Suprapubic skin (tissue), 4 donors: ENCODE measurements at regions not wholly inside any gene's neighbourhood (a gene's known extent, or its start where the extent isn't known, plus 50 kb on each side); places are given as distances from the start of the nearest gene placed in this dataset.

Experiments
- DNase-seq, 2 donors: peaks; one replicate each; pipeline ENCODE4 v3.0.0-alpha.2; 2019; ENCODE audit warnings: low spot score in 2 of 2
- H3K27ac ChIP-seq: fragments of 200-600 bp; sonication (generic); one replicate; pipeline ENCODE4 v1.5.1; 2019
- H3K27me3 ChIP-seq: fragments of 200-600 bp; sonication (generic); one replicate; pipeline ENCODE4 v1.5.1; 2019
- H3K36me3 ChIP-seq: fragments of 200-600 bp; sonication (generic); one replicate; pipeline ENCODE4 v1.5.1; 2019
- H3K4me1 ChIP-seq: fragments of 200-600 bp; sonication (generic); one replicate; pipeline ENCODE4 v1.5.1; 2019
- H3K4me3 ChIP-seq: fragments of 200-600 bp; sonication (generic); one replicate; pipeline ENCODE4 v1.5.1; 2019; ENCODE audit warnings: mild to moderate bottlenecking
- H3K9me3 ChIP-seq: fragments of 200-600 bp; sonication (generic); one replicate; pipeline ENCODE4 v1.5.1; 2019
- CTCF ChIP-seq, 2 donors: fragments of 200-600 bp in 1 of 2; fragments of 450-650 bp in 1 of 2; sonication (generic) in 1 of 2; IDR thresholded peaks; one replicate each; pipeline ENCODE4 v1.5.1; 2016 to 2019; ENCODE audit warnings: antibody characterized with exemption in 2 of 2, mild to moderate bottlenecking in 1 of 2, moderate library complexity in 1 of 2
- EP300 ChIP-seq: sonication (generic); formaldehyde crosslinking; IDR thresholded peaks from one replicate; pipeline ENCODE4 v1.6.1; 2017; ENCODE audit warnings: antibody characterized with exemption
- POLR2A ChIP-seq, 2 donors: fragments of 450-650 bp; IDR thresholded peaks; one replicate each; pipeline ENCODE4 v1.6.1; 2017; ENCODE audit warnings: antibody characterized with exemption in 2 of 2, mild to moderate bottlenecking in 2 of 2, moderate library complexity in 2 of 2
- POLR2AphosphoS5 ChIP-seq, 3 donors: sonication (generic); formaldehyde crosslinking; IDR thresholded peaks; one replicate each; pipeline ENCODE4 v1.6.1; 2017; ENCODE audit warnings: antibody characterized with exemption in 3 of 3
- WGBS: methylation state at CpG from one replicate; pipeline ENCODE4 v1.1.5; 2018; 5-methylcytosine and 5-hydroxymethylcytosine counted together

GRCh38 chr9:16992138-16992537, 121.7 kb upstream of the BNC2 start:
- no peak overlapping the region for H3K4me3 ChIP-seq
- no peaks in the 10 kb centered on the region for H3K36me3 ChIP-seq
- peaks cover 24% of the 10 kb centered on the region for H3K9me3 ChIP-seq
- no peak for DNase-seq
- peaks cover 6% of the 10 kb centered on the region for H3K4me1 ChIP-seq
- WGBS = 30% methylated on average over 2 of the region's 2 CpGs
- no peak overlapping the region for H3K27ac ChIP-seq
- H3K27me3 ChIP-seq = no peaks in the 10 kb centered on the region
- TF ChIP-seq CTCF (IDR thresholded peaks at IDR 0.05) (no peak), POLR2A (IDR thresholded peaks at IDR 0.05) (no peak), EP300 (no peak), POLR2AphosphoS5 (IDR thresholded peaks at IDR 0.05) (no peak)

DNA sequence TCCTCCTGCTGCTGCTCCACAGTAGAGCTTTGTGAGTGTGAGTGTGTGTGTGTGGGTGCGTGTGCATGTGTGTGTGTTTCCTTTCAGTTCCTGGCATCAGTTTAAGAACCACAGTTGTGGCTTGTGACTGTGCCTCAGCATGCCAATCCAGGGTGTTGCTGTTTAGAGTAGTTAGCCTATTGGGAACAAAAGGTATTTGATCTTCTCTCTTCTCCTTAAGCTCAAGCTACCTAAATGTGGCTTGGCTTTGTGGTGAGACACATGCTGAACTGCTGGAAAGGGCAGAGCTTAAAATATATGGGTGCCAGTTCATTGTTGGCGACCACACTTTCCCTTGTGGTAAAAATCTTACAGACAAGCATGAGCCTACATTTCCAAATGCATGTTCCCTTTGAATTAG, 116.6 kb upstream of the BNC2 start:
- TF ChIP-seq CTCF (IDR thresholded peaks at IDR 0.05) = no peak
- Histone ChIP-seq H3K27ac (peak overlapping the region; percentile 23), H3K4me1 (peaks cover 19% of the 10 kb centered on the region), H3K36me3 (no peaks in the 10 kb centered on the region), H3K9me3 (no peaks in the 10 kb centered on the region), H3K4me3 (no peak overlapping the region), H3K27me3 (no peaks in the 10 kb centered on the region)
- 38% methylated on average over 2 of the region's 2 CpGs for WGBS
- no peak for DNase-seq

- Histone ChIP-seq H3K9me3 (no peaks in the 10 kb centered on the region), H3K27ac (peak overlapping the region; percentile 29), H3K4me1 (peaks cover 17% of the 10 kb centered on the region), H3K36me3 (no peaks in the 10 kb centered on the region), H3K27me3 (no peaks in the 10 kb centered on the region), H3K4me3 (no peak overlapping the region)
- no peak for DNase-seq
- WGBS = 54% methylated on average over 4 of the region's 4 CpGs
- TF ChIP-seq EP300 = no peak
These were observed 116.1 kb upstream of the BNC2 start for GRCh38 chr9:16986556-16986955.

DNA sequence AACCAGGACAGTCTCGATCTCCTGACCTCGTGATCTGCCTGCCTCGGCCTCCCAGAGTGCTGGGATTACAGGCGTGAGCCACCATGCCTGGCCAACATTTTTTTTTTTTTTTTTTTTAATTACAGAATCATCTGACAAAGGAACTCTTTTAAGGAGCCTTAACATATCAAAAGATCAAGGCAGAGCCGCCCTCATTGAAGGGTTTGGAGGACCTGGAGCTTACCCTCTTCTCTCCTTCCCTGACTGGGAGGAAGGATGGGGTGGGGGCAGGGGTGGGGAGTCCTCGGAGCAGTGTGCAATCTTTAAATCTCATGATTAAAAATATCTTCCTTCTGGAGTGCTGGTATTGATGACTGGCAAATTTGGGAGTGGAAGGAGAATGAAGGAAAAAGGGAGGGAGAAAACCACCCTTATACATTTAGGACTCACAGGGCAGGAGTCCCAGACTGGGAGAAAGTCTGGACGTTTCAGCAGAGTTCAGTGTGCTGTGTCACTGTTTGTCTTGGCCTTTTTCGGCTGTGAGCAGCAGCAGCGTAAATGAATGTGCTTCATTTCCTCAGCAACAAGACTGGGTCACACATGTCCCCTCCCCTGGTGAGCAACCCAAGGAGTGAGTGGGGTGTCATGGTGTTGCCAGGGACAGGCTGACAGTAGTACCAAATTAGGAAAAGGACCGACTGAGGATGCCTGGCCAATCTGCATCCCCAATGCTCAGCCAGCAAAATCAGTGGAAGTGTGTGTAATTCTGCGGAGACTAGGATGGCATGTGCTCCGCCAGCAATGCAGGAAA, 115.3 kb upstream of the BNC2 start:
- WGBS = 77% methylated on average over 12 of the region's 12 CpGs
- Histone ChIP-seq H3K36me3 (no peaks in the 10 kb centered on the region), H3K4me3 (no peak overlapping the region), H3K4me1 (peaks cover 17% of the 10 kb centered on the region), H3K27ac (peak overlapping the region; percentile 29), H3K27me3 (no peaks in the 10 kb centered on the region), H3K9me3 (no peaks in the 10 kb centered on the region)
- no peak for DNase-seq
- TF ChIP-seq POLR2AphosphoS5 (IDR thresholded peaks at IDR 0.05) (no peak), EP300 (peak; percentile 84), CTCF (IDR thresholded peaks at IDR 0.05) (no peak), POLR2A (IDR thresholded peaks at IDR 0.05) (no peak)

GRCh38 chr9:16982780-16983310, 112.4 kb upstream of the BNC2 start:
- Histone ChIP-seq H3K4me3 (no peak overlapping the region), H3K4me1 (peaks cover 17% of the 10 kb centered on the region), H3K27ac (no peak overlapping the region), H3K9me3 (no peaks in the 10 kb centered on the region), H3K27me3 (no peaks in the 10 kb centered on the region), H3K36me3 (no peaks in the 10 kb centered on the region)
- 89% methylated on average over 11 of the region's 11 CpGs for WGBS
- DNase-seq = no peak
- no peak for TF ChIP-seq EP300

GRCh38 chr9:16976427-16976826, 106.0 kb upstream of the BNC2 start:
- Histone ChIP-seq H3K4me1 (no peaks in the 10 kb centered on the region), H3K27me3 (no peaks in the 10 kb centered on the region), H3K36me3 (no peaks in the 10 kb centered on the region), H3K9me3 (no peaks in the 10 kb centered on the region), H3K4me3 (no peak overlapping the region), H3K27ac (no peak overlapping the region)
- 84% methylated on average over 4 of the region's 4 CpGs for WGBS
- TF ChIP-seq POLR2AphosphoS5 (IDR thresholded peaks at IDR 0.05) = no peak
- no peak for DNase-seq

DNA sequence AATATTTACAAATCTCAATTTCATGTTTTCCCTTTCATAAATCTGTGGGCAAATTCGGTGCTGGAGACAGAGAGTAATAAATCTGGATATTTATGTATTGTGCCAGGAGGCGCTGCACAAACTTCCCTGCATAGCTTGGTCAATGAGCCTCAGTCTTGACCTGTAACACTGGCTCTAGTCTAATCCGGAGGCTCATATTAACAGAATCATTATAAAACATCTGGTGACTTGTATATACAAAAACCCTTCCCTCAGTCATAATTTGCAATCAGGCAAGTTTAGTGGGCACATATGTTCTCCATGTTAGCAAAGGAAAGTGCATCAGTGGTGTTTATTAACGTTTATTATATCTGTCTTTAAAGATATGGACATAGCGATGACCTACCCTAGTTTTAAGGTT, 104.0 kb upstream of the BNC2 start:
- Histone ChIP-seq H3K27ac (no peak overlapping the region), H3K27me3 (no peaks in the 10 kb centered on the region), H3K36me3 (no peaks in the 10 kb centered on the region), H3K4me1 (no peaks in the 10 kb centered on the region), H3K4me3 (no peak overlapping the region), H3K9me3 (no peaks in the 10 kb centered on the region)
- no peak for TF ChIP-seq POLR2A (IDR thresholded peaks at IDR 0.05)
- TF ChIP-seq CTCF (IDR thresholded peaks at IDR 0.05) = no peak
- TF ChIP-seq POLR2AphosphoS5 (IDR thresholded peaks at IDR 0.05) = no peak
- no peak for TF ChIP-seq EP300
- WGBS = 77% methylated on average over 5 of the region's 5 CpGs
- DNase-seq = no peak
